Heart left ventricle (tissue), 13 donors: ENCODE measurements at regions not wholly inside any gene's neighbourhood (a gene's known extent, or its start where the extent isn't known, plus 50 kb on each side); places are given as distances from the start of the nearest gene placed in this dataset.
"Not testable (repeated sequence)": the region's sequence is repeated elsewhere in the genome, so short reads cannot be mapped to it uniquely, and the experiment has no call there.

Source experiments
- POLR2A ChIP-seq, 2 donors: fragments of 450-650 bp; IDR thresholded peaks; one replicate each; pipeline ENCODE4 v1.6.1; 2017; ENCODE audit warnings: antibody characterized with exemption in 2 of 2, mild to moderate bottlenecking in 2 of 2, moderate library complexity in 2 of 2
- TF ChIP-seq, protein P1 (sequence below), 12 donors: fragments of 200-600 bp; sonication (generic) in 4 of 12; IDR thresholded peaks; one replicate each; pipeline versions ENCODE4 v1.5.0 to v1.8.0; 2018 to 2022; ENCODE audit warnings: antibody characterized with exemption in 12 of 12, mild to moderate bottlenecking in 5 of 12
- donor health status: ischemic (EF 13 %, LVEDD 7.1; RV severe dilation, severe dysfunction).
- donor health status: DM: no; HTN: yes; CAD: no.
- donor health status: DM: no; HTN: no; CAD: no.
- donor health status: ischemic (EF 25% LVEDD 6.9; RV normal size, moderate dysfunction).
- donor health status: ischemic (EF 25% LVEDD 5.7; RV mildly dilated, moderate dysfunction).
- donor health status: ischemic (EF 35%, LVEDD 5.7; RV mildly dilated, moderate dysfunction).
- donor health status: nonischemic (EF 11% LVEDD 7.7; RV severe dilation, severe dysfunction).
- donor health status: DM: yes; HTN: yes; CAD: no.
- donor health status: PGD.
- donor health status: ischemic (EF 29% LVEDD 5.4; RV normal size, mild dysfunction).
- donor health status: nonischemic (EF 23%, LVEDD 6.1; RV moderate dilation, normal function).

DNA sequence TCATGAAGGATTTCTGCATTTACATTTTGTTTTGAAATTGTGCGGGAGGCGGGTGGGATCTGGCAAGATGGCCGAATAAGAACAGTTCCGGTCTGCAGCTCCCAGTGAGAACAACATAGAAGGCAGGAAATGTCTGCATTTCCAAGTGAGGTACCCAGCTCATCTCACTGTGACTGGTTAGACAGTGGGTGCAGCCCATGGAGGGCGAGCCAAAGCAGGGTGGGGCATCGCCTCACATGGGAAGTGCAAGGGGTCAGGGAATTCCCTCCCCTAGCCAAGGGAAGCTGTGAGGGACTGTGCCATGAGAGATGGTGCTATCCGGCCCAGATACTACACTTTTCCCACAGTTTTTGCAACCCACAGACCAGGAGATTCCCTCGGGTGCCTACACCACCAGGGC is 215.0 kb upstream of the USP24 start:
- TF ChIP-seq, protein P1, sequence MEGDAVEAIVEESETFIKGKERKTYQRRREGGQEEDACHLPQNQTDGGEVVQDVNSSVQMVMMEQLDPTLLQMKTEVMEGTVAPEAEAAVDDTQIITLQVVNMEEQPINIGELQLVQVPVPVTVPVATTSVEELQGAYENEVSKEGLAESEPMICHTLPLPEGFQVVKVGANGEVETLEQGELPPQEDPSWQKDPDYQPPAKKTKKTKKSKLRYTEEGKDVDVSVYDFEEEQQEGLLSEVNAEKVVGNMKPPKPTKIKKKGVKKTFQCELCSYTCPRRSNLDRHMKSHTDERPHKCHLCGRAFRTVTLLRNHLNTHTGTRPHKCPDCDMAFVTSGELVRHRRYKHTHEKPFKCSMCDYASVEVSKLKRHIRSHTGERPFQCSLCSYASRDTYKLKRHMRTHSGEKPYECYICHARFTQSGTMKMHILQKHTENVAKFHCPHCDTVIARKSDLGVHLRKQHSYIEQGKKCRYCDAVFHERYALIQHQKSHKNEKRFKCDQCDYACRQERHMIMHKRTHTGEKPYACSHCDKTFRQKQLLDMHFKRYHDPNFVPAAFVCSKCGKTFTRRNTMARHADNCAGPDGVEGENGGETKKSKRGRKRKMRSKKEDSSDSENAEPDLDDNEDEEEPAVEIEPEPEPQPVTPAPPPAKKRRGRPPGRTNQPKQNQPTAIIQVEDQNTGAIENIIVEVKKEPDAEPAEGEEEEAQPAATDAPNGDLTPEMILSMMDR (IDR thresholded peaks at IDR 0.05): not testable (repeated sequence)
- not testable (repeated sequence) for TF ChIP-seq POLR2A (IDR thresholded peaks at IDR 0.05)
